Brain microvascular endothelial cell (primary cell): ENCODE measurements at regions not wholly inside any gene's neighbourhood (a gene's known extent, or its start where the extent isn't known, plus 50 kb on each side); places are given as distances from the start of the nearest gene placed in this dataset.

Experiments used
- DNase-seq: peaks from one replicate; pipeline ENCODE4 v3.0.0-alpha.2; 2020
- H3K27ac ChIP-seq: fragments of 250-450 bp; sonication (Bioruptor Pico); 2 replicates; pipeline ENCODE4 v1.5.1; 2020; ENCODE audit warnings: mild to moderate bottlenecking, moderate library complexity
- H3K27me3 ChIP-seq: fragments of 250-450 bp; sonication (Bioruptor Pico); replicated peaks from 2 replicates; pipeline ENCODE4 v1.5.1; 2020; ENCODE audit warnings: mild to moderate bottlenecking
- H3K36me3 ChIP-seq: fragments of 250-450 bp; sonication (Bioruptor Pico); replicated peaks from 2 replicates; pipeline ENCODE4 v1.5.1; 2020; ENCODE audit warnings: mild to moderate bottlenecking
- H3K4me3 ChIP-seq: 2 replicates; pipeline ENCODE4 v1.5.1; 2011; ENCODE audit warnings: low read depth, mild to moderate bottlenecking, control low read depth, low read length, moderate library complexity
- in situ Hi-C: cut with HindIII; loops from 2 replicates; pipeline ENCODE4 v1.10.0; 2017; ENCODE audit warnings: low sequenced_read_pairs, low pct_ligation_motif_present
- TF ChIP-seq, protein P1 (sequence below): IDR thresholded peaks from 2 replicates; pipeline ENCODE4 v1.5.1; 2011; ENCODE audit warnings: low read depth, mild to moderate bottlenecking, moderate library complexity, low read length, control low read depth, inconsistent platforms; ENCODE audit errors: missing control alignments

DNA sequence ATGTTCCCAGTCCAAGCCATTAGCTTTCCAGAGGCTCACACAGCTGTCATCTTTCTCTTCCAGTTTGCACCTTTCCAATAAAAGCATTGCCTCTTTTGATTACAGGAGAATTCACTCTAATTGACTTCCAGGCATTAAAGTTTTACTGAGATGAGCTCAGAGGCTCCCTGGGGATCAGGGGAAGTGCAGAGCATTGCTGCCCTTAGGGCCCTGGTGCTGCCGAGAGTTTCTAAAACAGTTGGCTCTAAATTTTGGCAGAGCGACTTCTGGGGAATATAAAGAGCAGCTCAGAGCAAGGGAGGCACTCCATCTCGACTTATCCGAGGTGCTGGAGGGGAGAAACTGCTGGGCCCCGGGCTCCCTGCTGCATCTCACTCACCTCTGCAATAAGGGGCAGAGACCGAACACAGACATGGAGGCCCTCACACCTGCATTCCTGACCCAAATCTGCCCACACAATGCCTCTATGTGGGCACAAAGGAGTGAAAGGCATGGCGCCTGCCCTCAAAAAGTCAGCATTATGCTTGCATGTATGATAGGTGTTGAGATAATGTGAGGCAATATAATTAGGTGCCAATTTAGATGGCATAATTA lies 61.7 kb downstream of the SCN11A start:
- Histone ChIP-seq H3K27ac (no peak overlapping the region), H3K4me3 (no peak overlapping the region), H3K27me3 (no peaks in the 10 kb centered on the region), H3K36me3 (no peaks in the 10 kb centered on the region)
- in situ Hi-C loops, result no loop called here
- DNase-seq, result no peak
- TF ChIP-seq, protein P1, sequence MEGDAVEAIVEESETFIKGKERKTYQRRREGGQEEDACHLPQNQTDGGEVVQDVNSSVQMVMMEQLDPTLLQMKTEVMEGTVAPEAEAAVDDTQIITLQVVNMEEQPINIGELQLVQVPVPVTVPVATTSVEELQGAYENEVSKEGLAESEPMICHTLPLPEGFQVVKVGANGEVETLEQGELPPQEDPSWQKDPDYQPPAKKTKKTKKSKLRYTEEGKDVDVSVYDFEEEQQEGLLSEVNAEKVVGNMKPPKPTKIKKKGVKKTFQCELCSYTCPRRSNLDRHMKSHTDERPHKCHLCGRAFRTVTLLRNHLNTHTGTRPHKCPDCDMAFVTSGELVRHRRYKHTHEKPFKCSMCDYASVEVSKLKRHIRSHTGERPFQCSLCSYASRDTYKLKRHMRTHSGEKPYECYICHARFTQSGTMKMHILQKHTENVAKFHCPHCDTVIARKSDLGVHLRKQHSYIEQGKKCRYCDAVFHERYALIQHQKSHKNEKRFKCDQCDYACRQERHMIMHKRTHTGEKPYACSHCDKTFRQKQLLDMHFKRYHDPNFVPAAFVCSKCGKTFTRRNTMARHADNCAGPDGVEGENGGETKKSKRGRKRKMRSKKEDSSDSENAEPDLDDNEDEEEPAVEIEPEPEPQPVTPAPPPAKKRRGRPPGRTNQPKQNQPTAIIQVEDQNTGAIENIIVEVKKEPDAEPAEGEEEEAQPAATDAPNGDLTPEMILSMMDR, result no peak

- no peak overlapping the region for H3K27ac ChIP-seq
- in situ Hi-C loops, result no loop called here
- H3K4me3 ChIP-seq, result no peak overlapping the region
- DNase-seq, result no peak
- H3K27me3 ChIP-seq, result no peaks in the 10 kb centered on the region
- no peaks in the 10 kb centered on the region for H3K36me3 ChIP-seq
- TF ChIP-seq, protein P1, result no peak
These were observed 62.8 kb downstream of the SCN11A start for GRCh38 chr3:38988955-38989354.

DNA sequence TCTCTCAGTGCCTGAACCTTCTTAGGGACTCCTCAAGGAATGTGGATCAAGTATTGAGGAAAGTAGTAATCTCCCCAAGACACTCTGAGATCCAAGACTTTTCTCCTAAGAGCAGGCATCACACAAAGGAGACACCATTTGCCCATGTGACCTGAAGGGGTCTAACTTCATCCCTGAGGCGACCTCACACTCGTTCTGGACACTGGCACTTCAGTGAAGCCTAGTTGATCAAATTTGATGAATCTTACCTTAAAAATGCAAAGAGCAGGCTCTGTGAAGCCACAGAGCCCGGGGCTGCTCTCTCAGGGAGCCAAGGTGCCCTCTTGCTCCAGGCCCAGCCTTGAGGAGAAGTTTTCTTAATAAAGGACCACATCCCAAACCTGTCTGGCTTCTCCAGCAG lies 64.3 kb downstream of the SCN11A start:
- in situ Hi-C loops, result no loop called here
- no peak overlapping the region for H3K4me3 ChIP-seq
- no peak overlapping the region for H3K27ac ChIP-seq
- DNase-seq, result no peak
- no peaks in the 10 kb centered on the region for H3K36me3 ChIP-seq
- no peaks in the 10 kb centered on the region for H3K27me3 ChIP-seq
- TF ChIP-seq, protein P1, result no peak

GRCh38 chr3:38986901-38987300 lies 64.8 kb downstream of the SCN11A start:
- in situ Hi-C loops, result no loop called here
- no peak overlapping the region for H3K4me3 ChIP-seq
- no peak for DNase-seq
- TF ChIP-seq, protein P1, result no peak
- no peaks in the 10 kb centered on the region for H3K36me3 ChIP-seq
- H3K27ac ChIP-seq, result no peak overlapping the region
- H3K27me3 ChIP-seq, result no peaks in the 10 kb centered on the region

- Histone ChIP-seq H3K27ac (peak overlapping the region; percentile 58), H3K4me3 (no peak overlapping the region), H3K36me3 (no peaks in the 10 kb centered on the region), H3K27me3 (no peaks in the 10 kb centered on the region)
- TF ChIP-seq, protein P1, result no peak
- peak; percentile 20 for DNase-seq
- in situ Hi-C loops, result no loop called here
These were observed 65.8 kb downstream of the SCN11A start for GRCh38 chr3:38985981-38986380.

- TF ChIP-seq, protein P1, result no peak
- in situ Hi-C loops, result no loop called here
- peak; percentile 52 for DNase-seq
- Histone ChIP-seq H3K36me3 (no peaks in the 10 kb centered on the region), H3K27ac (peak overlapping the region; percentile 58), H3K4me3 (no peak overlapping the region), H3K27me3 (no peaks in the 10 kb centered on the region)
These were observed 66.2 kb downstream of the SCN11A start for GRCh38 chr3:38985581-38985980.
